ENCODE measurements at regions not wholly inside any gene's neighbourhood (a gene's known extent, or its start where the extent isn't known, plus 50 kb on each side); places are given as distances from the start of the nearest gene placed in this dataset.
"Not testable (repeated sequence)": the region's sequence is repeated elsewhere in the genome, so short reads cannot be mapped to it uniquely, and the experiment has no call there.

DNA sequence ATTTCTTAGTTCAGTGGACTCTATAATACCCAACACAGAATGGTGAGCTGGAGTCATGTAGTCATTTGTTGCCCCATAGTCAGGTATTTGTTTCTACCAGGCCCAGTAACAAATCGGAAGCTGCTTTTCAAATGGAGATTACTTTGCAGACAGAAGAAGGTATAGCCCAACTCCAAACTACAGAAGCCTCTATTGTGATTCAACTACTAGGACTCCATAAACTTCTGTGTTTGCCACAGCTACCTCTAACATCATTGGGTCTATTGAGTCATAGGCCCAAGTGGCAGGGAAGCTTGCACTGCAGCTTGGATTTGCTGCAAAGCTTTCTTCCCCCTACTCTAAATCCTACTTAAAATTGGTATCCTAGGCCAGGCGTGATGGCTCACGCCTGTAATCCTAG is 148.8 kb upstream of the STK26 start:
- TF ChIP-seq, protein P1, sequence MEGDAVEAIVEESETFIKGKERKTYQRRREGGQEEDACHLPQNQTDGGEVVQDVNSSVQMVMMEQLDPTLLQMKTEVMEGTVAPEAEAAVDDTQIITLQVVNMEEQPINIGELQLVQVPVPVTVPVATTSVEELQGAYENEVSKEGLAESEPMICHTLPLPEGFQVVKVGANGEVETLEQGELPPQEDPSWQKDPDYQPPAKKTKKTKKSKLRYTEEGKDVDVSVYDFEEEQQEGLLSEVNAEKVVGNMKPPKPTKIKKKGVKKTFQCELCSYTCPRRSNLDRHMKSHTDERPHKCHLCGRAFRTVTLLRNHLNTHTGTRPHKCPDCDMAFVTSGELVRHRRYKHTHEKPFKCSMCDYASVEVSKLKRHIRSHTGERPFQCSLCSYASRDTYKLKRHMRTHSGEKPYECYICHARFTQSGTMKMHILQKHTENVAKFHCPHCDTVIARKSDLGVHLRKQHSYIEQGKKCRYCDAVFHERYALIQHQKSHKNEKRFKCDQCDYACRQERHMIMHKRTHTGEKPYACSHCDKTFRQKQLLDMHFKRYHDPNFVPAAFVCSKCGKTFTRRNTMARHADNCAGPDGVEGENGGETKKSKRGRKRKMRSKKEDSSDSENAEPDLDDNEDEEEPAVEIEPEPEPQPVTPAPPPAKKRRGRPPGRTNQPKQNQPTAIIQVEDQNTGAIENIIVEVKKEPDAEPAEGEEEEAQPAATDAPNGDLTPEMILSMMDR (IDR thresholded peaks at IDR 0.05): no peak
- no peak for ATAC-seq (ENCODE audit: insufficient number of reproducible peaks, low FRiP score, low read depth)
- no peaks in the 10 kb centered on the region for H3K27me3 ChIP-seq (replicated peaks; ENCODE audit: insufficient read depth)

DNA sequence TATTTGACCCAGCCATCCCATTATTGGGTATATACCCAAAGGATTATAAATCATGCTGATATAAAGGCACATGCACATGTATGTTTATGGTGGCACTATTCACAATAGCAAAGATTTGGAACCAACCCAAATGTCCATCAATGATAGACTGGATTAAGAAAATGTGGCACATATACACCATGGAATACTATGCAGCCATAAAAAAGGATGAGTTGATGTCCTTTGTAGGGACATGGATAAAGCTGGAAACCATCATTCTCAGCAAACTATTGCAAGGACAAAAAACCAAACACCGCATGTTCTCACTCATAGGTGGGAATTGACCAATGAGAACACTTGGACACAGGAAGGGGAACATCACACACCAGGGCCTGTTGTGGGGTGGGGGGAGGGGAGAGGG is 147.3 kb upstream of the STK26 start:
- not testable (repeated sequence) for H3K4me3 ChIP-seq; ATAC-seq (ENCODE audit: insufficient number of reproducible peaks, low FRiP score, low read depth); DNase-seq (ENCODE audit: low spot score); H3K4me1 ChIP-seq (ENCODE audit: control insufficient read depth in 1 of 2, low read depth in 2 of 2); H3K36me3 ChIP-seq; H3K27ac ChIP-seq; H3K27me3 ChIP-seq (replicated peaks; ENCODE audit: insufficient read depth); H3K9me3 ChIP-seq

More for the DNA sequence above, 148.8 kb upstream of the STK26 start:
- DNase-seq (ENCODE audit: low spot score): no peak
- no peaks in the 10 kb centered on the region for H3K9me3 ChIP-seq
- H3K36me3 ChIP-seq: no peaks in the 10 kb centered on the region
- H3K4me1 ChIP-seq (ENCODE audit: control insufficient read depth in 1 of 2, low read depth in 2 of 2): no peaks in the 10 kb centered on the region
- no peak overlapping the region for H3K4me3 ChIP-seq
- H3K27ac ChIP-seq: no peak overlapping the region

DNA sequence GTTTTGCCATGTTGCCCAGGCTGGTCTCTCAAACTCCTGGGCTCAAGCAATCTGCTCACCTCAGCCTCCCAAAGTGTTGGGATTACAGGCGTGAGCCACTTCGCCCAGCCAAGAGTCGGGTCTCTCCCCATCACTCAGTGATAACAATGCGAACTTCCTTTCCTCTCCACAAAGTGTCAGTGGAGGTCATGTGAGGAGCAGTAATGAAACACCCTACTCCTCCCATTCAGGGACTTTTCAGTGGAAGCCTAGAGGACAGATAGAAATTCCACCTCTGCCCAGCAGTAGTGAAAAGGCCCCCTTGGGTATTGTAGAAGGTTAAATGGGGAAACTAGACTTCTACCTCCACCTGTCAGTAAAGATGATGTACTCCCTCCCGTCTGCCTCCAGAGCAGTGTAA is 141.9 kb upstream of the STK26 start:
- ATAC-seq (ENCODE audit: insufficient number of reproducible peaks, low FRiP score, low read depth): no peak
- no peaks in the 10 kb centered on the region for H3K4me1 ChIP-seq (ENCODE audit: control insufficient read depth in 1 of 2, low read depth in 2 of 2)
- no peak overlapping the region for H3K4me3 ChIP-seq
- no peaks in the 10 kb centered on the region for H3K9me3 ChIP-seq
- no peak for DNase-seq (ENCODE audit: low spot score)
- no peaks in the 10 kb centered on the region for H3K27me3 ChIP-seq (replicated peaks; ENCODE audit: insufficient read depth)
- H3K36me3 ChIP-seq: no peaks in the 10 kb centered on the region
- no peak overlapping the region for H3K27ac ChIP-seq
- TF ChIP-seq, protein P1 (IDR thresholded peaks at IDR 0.05): no peak

DNA sequence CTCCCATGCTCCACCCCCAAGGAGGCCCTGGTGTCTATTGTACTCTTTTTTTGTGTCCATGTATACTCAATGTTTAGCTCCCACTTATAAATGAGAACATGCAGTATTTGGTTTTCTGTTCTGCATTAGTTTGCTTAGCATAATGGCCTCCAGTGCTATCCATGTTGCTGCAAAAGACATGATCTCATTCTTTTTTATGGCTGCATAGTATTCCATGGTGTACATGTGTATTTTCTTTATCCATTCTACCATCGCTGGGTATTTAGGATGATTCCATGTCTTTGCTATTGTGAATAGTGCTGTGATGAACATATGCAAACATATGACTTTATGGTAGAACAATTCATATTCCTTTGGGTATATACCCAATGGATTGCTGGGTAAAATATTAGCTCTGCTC is 138.1 kb upstream of the STK26 start:
- H3K27ac ChIP-seq; H3K4me1 ChIP-seq (ENCODE audit: control insufficient read depth in 1 of 2, low read depth in 2 of 2); H3K27me3 ChIP-seq (replicated peaks; ENCODE audit: insufficient read depth); ATAC-seq (ENCODE audit: insufficient number of reproducible peaks, low FRiP score, low read depth); H3K4me3 ChIP-seq; DNase-seq (ENCODE audit: low spot score); H3K36me3 ChIP-seq; H3K9me3 ChIP-seq: not testable (repeated sequence)

DNA sequence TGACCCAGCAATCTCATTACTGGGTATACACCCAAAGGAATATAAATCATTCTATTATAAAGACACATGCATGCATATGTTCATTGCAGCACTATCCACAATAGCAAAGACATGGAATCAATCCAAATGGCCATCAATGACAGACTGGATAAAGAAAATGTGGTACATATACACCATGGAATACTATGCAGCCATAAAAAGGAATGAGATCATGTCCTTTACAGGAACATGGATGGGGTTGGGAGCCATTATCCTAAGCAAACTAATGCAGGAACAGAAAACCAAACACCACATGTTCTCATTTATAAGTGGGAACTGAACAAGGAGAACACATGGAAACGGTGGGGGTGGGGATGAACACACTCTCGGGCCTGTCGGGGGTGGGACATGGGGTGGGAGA is 129.2 kb upstream of the STK26 start:
- H3K27ac ChIP-seq; H3K4me3 ChIP-seq; H3K36me3 ChIP-seq; H3K9me3 ChIP-seq; ATAC-seq (ENCODE audit: insufficient number of reproducible peaks, low FRiP score, low read depth); H3K27me3 ChIP-seq (replicated peaks; ENCODE audit: insufficient read depth); DNase-seq (ENCODE audit: low spot score); H3K4me1 ChIP-seq (ENCODE audit: control insufficient read depth in 1 of 2, low read depth in 2 of 2): not testable (repeated sequence)

DNA sequence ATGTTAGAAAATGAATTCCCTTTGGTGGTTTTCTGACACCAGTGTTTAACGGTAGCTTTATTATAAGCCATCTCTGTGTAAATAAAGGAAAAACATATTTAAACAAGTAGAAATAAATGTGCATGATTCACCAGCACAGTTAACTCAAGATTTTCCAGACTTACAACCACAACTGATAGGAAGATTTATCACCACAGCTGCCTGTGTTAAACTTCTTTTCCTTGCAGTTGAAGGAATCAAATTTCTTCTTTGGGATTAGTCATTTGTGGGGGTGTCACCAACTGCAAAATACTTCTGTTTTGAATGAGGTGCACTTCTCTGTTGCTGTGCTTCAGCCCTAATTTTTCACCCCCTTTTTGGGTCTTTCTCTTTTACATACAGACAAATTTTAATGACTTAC is 128.1 kb upstream of the STK26 start:
- no peaks in the 10 kb centered on the region for H3K9me3 ChIP-seq
- no peak overlapping the region for H3K27ac ChIP-seq
- ATAC-seq (ENCODE audit: insufficient number of reproducible peaks, low FRiP score, low read depth): no peak
- H3K4me3 ChIP-seq: no peak overlapping the region
- H3K4me1 ChIP-seq (ENCODE audit: control insufficient read depth in 1 of 2, low read depth in 2 of 2): no peaks in the 10 kb centered on the region
- H3K27me3 ChIP-seq (replicated peaks; ENCODE audit: insufficient read depth): no peaks in the 10 kb centered on the region
- TF ChIP-seq, protein P1 (IDR thresholded peaks at IDR 0.05): no peak
- no peak for DNase-seq (ENCODE audit: low spot score)
- no peaks in the 10 kb centered on the region for H3K36me3 ChIP-seq

DNA sequence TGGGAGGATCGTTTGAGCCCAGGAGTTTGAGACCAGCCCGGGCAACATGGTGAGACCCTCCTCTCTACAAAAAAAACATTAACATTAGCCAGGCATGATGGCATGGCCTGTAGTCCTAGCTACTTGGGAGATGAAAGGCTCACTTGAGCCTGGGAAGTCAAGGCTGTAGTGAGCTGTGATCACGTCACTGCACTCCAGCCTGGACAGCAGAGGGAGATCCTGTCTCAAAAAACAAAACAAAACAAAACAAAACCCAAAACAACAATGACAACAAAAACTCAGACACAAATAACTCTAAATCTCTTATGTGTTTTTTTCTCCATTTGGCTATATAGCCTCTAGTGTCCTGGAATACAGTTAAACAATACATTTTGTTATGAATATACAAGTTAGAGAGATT is 127.3 kb upstream of the STK26 start:
- Histone ChIP-seq H3K4me3 (no peak overlapping the region), H3K4me1 (ENCODE audit: control insufficient read depth in 1 of 2, low read depth in 2 of 2) (no peaks in the 10 kb centered on the region), H3K36me3 (no peaks in the 10 kb centered on the region), H3K27ac (no peak overlapping the region), H3K27me3 (replicated peaks; ENCODE audit: insufficient read depth) (no peaks in the 10 kb centered on the region), H3K9me3 (no peaks in the 10 kb centered on the region)
- ATAC-seq (ENCODE audit: insufficient number of reproducible peaks, low FRiP score, low read depth) (no peak), DNase-seq (ENCODE audit: low spot score) (no peak)
- TF ChIP-seq, protein P1 (IDR thresholded peaks at IDR 0.05): no peak
